Upper lobe of right lung (tissue), 1 donor: ENCODE measurements at regions not wholly inside any gene's neighbourhood (a gene's known extent, or its start where the extent isn't known, plus 50 kb on each side); places are given as distances from the start of the nearest gene placed in this dataset.

Experiments used
- ATAC-seq: fragments of 200-7000 bp; cut with Tn5 transposase; one replicate; pipeline ENCODE4 v1.9.1; 2020; ENCODE audit warnings: mild to moderate bottlenecking, moderate library complexity
- DNase-seq: peaks from one replicate; pipeline ENCODE4 v3.0.0-alpha.2; 2020
- H3K27ac ChIP-seq: fragments of 200-600 bp; one replicate; pipeline ENCODE4 v1.8.0; 2022
- H3K27me3 ChIP-seq: fragments of 200-600 bp; one replicate; pipeline ENCODE4 v1.8.0; 2022; ENCODE audit warnings: mild to moderate bottlenecking
- H3K36me3 ChIP-seq: fragments of 200-600 bp; one replicate; pipeline ENCODE4 v1.8.0; 2022
- H3K4me1 ChIP-seq: fragments of 200-600 bp; one replicate; pipeline ENCODE4 v1.8.0; 2022
- H3K4me3 ChIP-seq: fragments of 200-600 bp; one replicate; pipeline ENCODE4 v1.8.0; 2022; ENCODE audit warnings: mild to moderate bottlenecking
- H3K9me3 ChIP-seq: fragments of 200-600 bp; one replicate; pipeline ENCODE4 v1.8.0; 2022
- CTCF ChIP-seq: fragments of 200-600 bp; IDR thresholded peaks from one replicate; pipeline ENCODE4 v1.8.0; 2022; ENCODE audit warnings: antibody characterized with exemption
- intact Hi-C: fragments of 100-400 bp; cut with DNase I; formaldehyde crosslinking; loops from one replicate; pipeline ENCODE4 v1.11.0; 2022
- donor health status: DM: no; HTN: yes; CAD: no; lungs with severe emphysema.

- DNase-seq (no peak), ATAC-seq (no peak)
- Histone ChIP-seq H3K4me3 (no peak overlapping the region), H3K4me1 (no peaks in the 10 kb centered on the region), H3K9me3 (no peaks in the 10 kb centered on the region), H3K27me3 (no peaks in the 10 kb centered on the region), H3K27ac (no peak overlapping the region), H3K36me3 (no peaks in the 10 kb centered on the region)
- no peak for TF ChIP-seq CTCF
- intact Hi-C loops = no loop called here
Observed at GRCh38 chr10:123417414-123417813, 248.7 kb upstream of the GPR26 start.

GRCh38 chr10:123421461-123421860, 244.7 kb upstream of the GPR26 start:
- DNase-seq (no peak), ATAC-seq (no peak)
- Histone ChIP-seq H3K27me3 (no peaks in the 10 kb centered on the region), H3K36me3 (no peaks in the 10 kb centered on the region), H3K4me3 (no peak overlapping the region), H3K9me3 (no peaks in the 10 kb centered on the region), H3K4me1 (no peaks in the 10 kb centered on the region), H3K27ac (no peak overlapping the region)
- TF ChIP-seq CTCF = no peak
- intact Hi-C loops = no loop called here

- no peak for TF ChIP-seq CTCF
- DNase-seq (no peak), ATAC-seq (no peak)
- Histone ChIP-seq H3K4me1 (no peaks in the 10 kb centered on the region), H3K4me3 (no peak overlapping the region), H3K36me3 (no peaks in the 10 kb centered on the region), H3K27me3 (no peaks in the 10 kb centered on the region), H3K9me3 (no peaks in the 10 kb centered on the region), H3K27ac (no peak overlapping the region)
- intact Hi-C loops = no loop called here
Observed at GRCh38 chr10:123422261-123422660, 243.9 kb upstream of the GPR26 start.

GRCh38 chr10:123424537-123424936, 241.6 kb upstream of the GPR26 start:
- intact Hi-C loops = no loop called here
- no peaks in the 10 kb centered on the region for H3K9me3 ChIP-seq
- ATAC-seq (no peak), DNase-seq (no peak)
- TF ChIP-seq CTCF = no peak
- H3K4me3 ChIP-seq = no peak overlapping the region
- no peak overlapping the region for H3K27ac ChIP-seq
- H3K36me3 ChIP-seq = no peaks in the 10 kb centered on the region
- H3K27me3 ChIP-seq = peaks cover 4% of the 10 kb centered on the region
- no peaks in the 10 kb centered on the region for H3K4me1 ChIP-seq

GRCh38 chr10:123425680-123426079, 240.5 kb upstream of the GPR26 start:
- Histone ChIP-seq H3K9me3 (no peaks in the 10 kb centered on the region), H3K27me3 (peaks cover 5% of the 10 kb centered on the region), H3K27ac (no peak overlapping the region), H3K4me1 (no peaks in the 10 kb centered on the region), H3K36me3 (no peaks in the 10 kb centered on the region), H3K4me3 (no peak overlapping the region)
- no peak for TF ChIP-seq CTCF
- no peak for ATAC-seq
- no peak for DNase-seq
- intact Hi-C loops = no loop called here

- no peak for DNase-seq
- no peak for TF ChIP-seq CTCF
- intact Hi-C loops = no loop called here
Observed at GRCh38 chr10:123427165-123427786, 238.9 kb upstream of the GPR26 start.

More at GRCh38 chr10:123427165-123427786, 238.9 kb upstream of the GPR26 start:
- Histone ChIP-seq H3K27me3 (peaks cover 5% of the 10 kb centered on the region), H3K4me1 (no peaks in the 10 kb centered on the region), H3K4me3 (no peak overlapping the region), H3K9me3 (no peaks in the 10 kb centered on the region), H3K27ac (no peak overlapping the region), H3K36me3 (no peaks in the 10 kb centered on the region)
- peak; percentile 46 for ATAC-seq
